ENCODE measurements at regions not wholly inside any gene's neighbourhood (a gene's known extent, or its start where the extent isn't known, plus 50 kb on each side); places are given as distances from the start of the nearest gene placed in this dataset.
A peak's percentile ranks its signal among the peaks of the same experiment; 100 is the strongest.
"Not testable (repeated sequence)": the region's sequence is repeated elsewhere in the genome, so short reads cannot be mapped to it uniquely, and the experiment has no call there.

- no peak for DNase-seq (ENCODE audit: low read depth)
- H3K4me3 ChIP-seq (ENCODE audit: low read length), result no peak overlapping the region
- no peak for TF ChIP-seq CTCF (conservative IDR thresholded peaks at IDR 0.05; ENCODE audit: low read depth, low read length)
These were observed 90.8 kb upstream of the TMTC2 start for GRCh38 chr12:82595941-82596340.

GRCh38 chr12:82596483-82596882, 90.2 kb upstream of the TMTC2 start:
- no peak overlapping the region for H3K4me3 ChIP-seq (ENCODE audit: low read length)
- DNase-seq (ENCODE audit: low read depth), result no peak
- TF ChIP-seq CTCF (conservative IDR thresholded peaks at IDR 0.05; ENCODE audit: low read depth, low read length), result no peak

GRCh38 chr12:82600379-82600778, 86.3 kb upstream of the TMTC2 start:
- no peak for TF ChIP-seq CTCF (conservative IDR thresholded peaks at IDR 0.05; ENCODE audit: low read depth, low read length)
- peak; percentile 51 for DNase-seq (ENCODE audit: low read depth)

GRCh38 chr12:82603647-82604046, 83.1 kb upstream of the TMTC2 start:
- not testable (repeated sequence) for H3K4me3 ChIP-seq (ENCODE audit: low read length); DNase-seq (ENCODE audit: low read depth)

More at GRCh38 chr12:82600379-82600778, 86.3 kb upstream of the TMTC2 start:
- H3K4me3 ChIP-seq (ENCODE audit: low read length), result no peak overlapping the region

GRCh38 chr12:82605115-82605514, 81.6 kb upstream of the TMTC2 start:
- TF ChIP-seq CTCF (conservative IDR thresholded peaks at IDR 0.05; ENCODE audit: low read depth, low read length), result no peak
- no peak overlapping the region for H3K4me3 ChIP-seq (ENCODE audit: low read length)
- no peak for DNase-seq (ENCODE audit: low read depth)

GRCh38 chr12:82608706-82609105, 78.0 kb upstream of the TMTC2 start:
- DNase-seq (ENCODE audit: low read depth), result peak; percentile 58
- no peak for TF ChIP-seq CTCF (conservative IDR thresholded peaks at IDR 0.05; ENCODE audit: low read depth, low read length)

GRCh38 chr12:82609234-82609914, 77.3 kb upstream of the TMTC2 start:
- H3K4me3 ChIP-seq (ENCODE audit: low read length), result no peak overlapping the region
- TF ChIP-seq CTCF (conservative IDR thresholded peaks at IDR 0.05; ENCODE audit: low read depth, low read length), result no peak
- no peak for DNase-seq (ENCODE audit: low read depth)

More at GRCh38 chr12:82608706-82609105, 78.0 kb upstream of the TMTC2 start:
- no peak overlapping the region for H3K4me3 ChIP-seq (ENCODE audit: low read length)

Data from retinal pigment epithelial cell (primary cell).